BJ (cell line): ENCODE measurements at regions not wholly inside any gene's neighbourhood (a gene's known extent, or its start where the extent isn't known, plus 50 kb on each side); places are given as distances from the start of the nearest gene placed in this dataset.

Experiments used
- CTCF ChIA-PET: fragments of 350-600 bp; formaldehyde crosslinking; extraction: SDS; loops from one replicate; lab custom pipeline; 2021; ENCODE audit warnings: antibody characterized with exemption, inconsistent platforms; lab: Yijun Ruan, JAX
- POLR2A ChIA-PET: fragments of 300-600 bp; sonication (Branson Sonifier 250); formaldehyde crosslinking; extraction: SDS; loops from one replicate; lab custom pipeline; 2021; ENCODE audit warnings: antibody characterized with exemption; lab: Charles Lee
- DNase-seq: peaks from one replicate; pipeline ENCODE4 v3.0.0-alpha.2; 2011; ENCODE audit warnings: low read depth
- H3K27me3 ChIP-seq: 2 replicates; pipeline ENCODE4 v1.6.0; 2011; ENCODE audit warnings: low read length; ENCODE audit not compliant: control insufficient read depth, insufficient read depth
- H3K36me3 ChIP-seq: 2 replicates; pipeline ENCODE4 v1.5.1; 2011; ENCODE audit warnings: low read length; ENCODE audit not compliant: control insufficient read depth, insufficient read depth
- H3K4me3 ChIP-seq: 2 replicates; pipeline ENCODE4 v1.5.1; 2011; ENCODE audit warnings: low read depth, mild to moderate bottlenecking, control low read depth, low read length
- TF ChIP-seq, protein P1 (sequence below): IDR thresholded peaks from 2 replicates; pipeline ENCODE4 v1.5.1; 2011; ENCODE audit warnings: low read depth, mild to moderate bottlenecking, control low read depth, inconsistent platforms, low read length, moderate library complexity; ENCODE audit not compliant: insufficient read depth

DNA sequence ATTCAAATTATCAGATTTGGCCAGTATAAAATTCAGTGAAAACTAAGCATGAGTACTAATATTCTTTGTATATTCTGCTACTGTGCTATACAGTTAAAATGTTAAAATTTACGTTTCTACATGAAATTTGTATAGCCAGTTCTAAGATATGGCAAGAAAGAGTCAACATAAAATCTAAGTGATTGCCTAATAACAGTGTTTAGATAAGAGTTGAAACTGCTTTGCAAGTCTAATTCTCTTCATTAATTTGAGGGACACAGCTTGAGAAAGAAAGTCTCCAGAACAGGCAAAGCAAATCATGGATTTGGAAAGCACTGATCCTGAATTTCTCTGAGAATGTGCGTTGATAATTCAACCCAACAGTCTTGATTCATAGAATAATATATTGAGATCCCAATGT lies 630.9 kb upstream of the USP24 start:
- TF ChIP-seq, protein P1, sequence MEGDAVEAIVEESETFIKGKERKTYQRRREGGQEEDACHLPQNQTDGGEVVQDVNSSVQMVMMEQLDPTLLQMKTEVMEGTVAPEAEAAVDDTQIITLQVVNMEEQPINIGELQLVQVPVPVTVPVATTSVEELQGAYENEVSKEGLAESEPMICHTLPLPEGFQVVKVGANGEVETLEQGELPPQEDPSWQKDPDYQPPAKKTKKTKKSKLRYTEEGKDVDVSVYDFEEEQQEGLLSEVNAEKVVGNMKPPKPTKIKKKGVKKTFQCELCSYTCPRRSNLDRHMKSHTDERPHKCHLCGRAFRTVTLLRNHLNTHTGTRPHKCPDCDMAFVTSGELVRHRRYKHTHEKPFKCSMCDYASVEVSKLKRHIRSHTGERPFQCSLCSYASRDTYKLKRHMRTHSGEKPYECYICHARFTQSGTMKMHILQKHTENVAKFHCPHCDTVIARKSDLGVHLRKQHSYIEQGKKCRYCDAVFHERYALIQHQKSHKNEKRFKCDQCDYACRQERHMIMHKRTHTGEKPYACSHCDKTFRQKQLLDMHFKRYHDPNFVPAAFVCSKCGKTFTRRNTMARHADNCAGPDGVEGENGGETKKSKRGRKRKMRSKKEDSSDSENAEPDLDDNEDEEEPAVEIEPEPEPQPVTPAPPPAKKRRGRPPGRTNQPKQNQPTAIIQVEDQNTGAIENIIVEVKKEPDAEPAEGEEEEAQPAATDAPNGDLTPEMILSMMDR, result no peak

DNA sequence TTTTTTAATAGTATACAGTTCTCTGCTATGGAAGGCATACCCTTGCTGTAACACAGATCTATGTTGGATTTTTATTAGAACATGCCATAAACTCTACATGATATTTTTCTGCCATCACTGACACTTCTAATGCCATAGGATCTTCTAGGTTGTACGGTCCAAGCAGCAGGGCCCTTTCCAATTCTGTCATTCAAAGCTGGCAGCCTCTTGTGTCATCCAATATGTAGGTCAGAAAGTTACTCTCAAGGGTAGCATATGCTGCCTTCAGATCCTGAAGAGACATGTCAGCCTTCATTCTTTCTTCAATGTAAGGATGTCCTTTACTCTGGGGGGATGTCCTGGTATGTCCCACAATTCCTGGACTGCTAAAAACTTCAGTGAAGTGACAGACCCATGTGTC lies 629.2 kb upstream of the USP24 start:
- CTCF ChIA-PET, result interaction anchor here (1.4 kb wide), 1 partner anchor 10 kb away, joined by 5 read pairs; no protein-coding TSS in a partner anchor

More for the DNA sequence above, 630.9 kb upstream of the USP24 start:
- no peak overlapping the region for H3K4me3 ChIP-seq
- CTCF ChIA-PET, result no interaction called here
- no peak for DNase-seq
- no peaks in the 10 kb centered on the region for H3K36me3 ChIP-seq
- POLR2A ChIA-PET, result no interaction called here
- H3K27me3 ChIP-seq, result no peaks in the 10 kb centered on the region

DNA sequence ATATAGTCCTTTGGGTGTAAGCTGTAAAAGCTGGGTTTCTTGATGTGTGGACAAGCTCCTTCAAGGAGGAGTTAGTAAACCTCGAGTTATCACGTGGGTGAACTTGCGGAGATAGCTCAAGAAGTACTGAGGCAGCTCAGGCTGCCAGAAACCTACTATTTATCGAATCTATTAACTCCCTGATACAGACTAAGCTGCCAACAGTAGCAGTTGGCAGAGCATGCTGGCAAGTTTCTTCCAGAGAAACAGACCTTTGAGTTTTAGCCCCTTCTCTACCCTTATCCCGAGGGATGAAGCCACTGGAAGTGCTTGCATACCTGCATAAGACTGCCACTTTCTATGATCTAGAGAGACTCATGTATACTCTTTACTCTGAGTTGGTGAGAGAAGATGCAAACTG lies 624.5 kb upstream of the USP24 start:
- POLR2A ChIA-PET, result no interaction called here
- CTCF ChIA-PET, result interaction anchor here (0.6 to 1.3 kb wide), 3 partner anchors 9 to 246 kb away, joined by 3 to 8 read pairs (median 4); no protein-coding TSS in a partner anchor
- no peak for DNase-seq
- H3K36me3 ChIP-seq, result no peaks in the 10 kb centered on the region
- TF ChIP-seq, protein P1, result no peak
- H3K27me3 ChIP-seq, result no peaks in the 10 kb centered on the region
- H3K4me3 ChIP-seq, result no peak overlapping the region

More for the DNA sequence above, 629.2 kb upstream of the USP24 start:
- TF ChIP-seq, protein P1, result no peak
- Histone ChIP-seq H3K27me3 (no peaks in the 10 kb centered on the region), H3K36me3 (no peaks in the 10 kb centered on the region), H3K4me3 (no peak overlapping the region)
- POLR2A ChIA-PET, result no interaction called here
- no peak for DNase-seq

DNA sequence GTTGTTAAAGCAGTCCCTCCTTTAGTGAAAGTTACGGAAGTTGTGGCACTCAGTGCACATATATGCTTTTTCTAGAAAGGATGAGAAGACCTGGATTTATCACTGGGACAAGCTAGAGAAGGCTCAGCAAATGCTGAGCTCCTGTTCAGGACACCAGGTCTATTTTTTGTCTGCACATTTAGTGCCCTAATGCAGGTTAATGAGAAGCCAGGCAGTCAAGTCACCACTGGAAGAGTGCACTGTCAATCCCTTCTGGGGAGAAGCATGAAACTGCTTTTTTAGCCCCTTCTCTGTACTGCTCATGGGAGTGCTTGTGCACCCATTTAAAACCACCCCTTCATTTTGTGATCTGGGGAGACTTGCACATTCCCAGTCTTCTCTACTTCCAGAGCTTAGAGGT lies 624.1 kb upstream of the USP24 start:
- Histone ChIP-seq H3K27me3 (no peaks in the 10 kb centered on the region), H3K36me3 (no peaks in the 10 kb centered on the region), H3K4me3 (no peak overlapping the region)
- POLR2A ChIA-PET, result no interaction called here
- TF ChIP-seq, protein P1, result no peak
- CTCF ChIA-PET, result interaction anchor here (0.6 to 1.3 kb wide), 3 partner anchors 9 to 246 kb away, joined by 3 to 8 read pairs (median 4); no protein-coding TSS in a partner anchor
- no peak for DNase-seq

DNA sequence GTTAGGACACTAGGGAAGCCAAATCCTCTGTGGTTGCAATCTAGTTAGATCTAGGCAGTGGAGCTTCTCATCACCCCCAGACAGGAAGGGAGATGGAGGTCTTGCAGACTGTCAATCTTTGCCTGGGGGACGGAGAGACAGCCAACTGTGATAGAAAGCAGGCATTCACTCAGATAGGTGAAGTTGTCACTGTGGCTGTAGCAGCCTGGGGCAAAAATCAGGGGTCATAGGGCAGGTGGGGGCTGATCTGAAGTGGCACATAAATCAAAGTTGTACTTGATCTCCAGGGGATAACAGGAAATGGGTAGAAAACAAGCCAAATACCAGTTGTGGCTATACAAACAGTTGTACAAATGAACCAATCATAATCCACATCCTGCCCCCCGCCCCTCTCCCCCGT lies 620.9 kb upstream of the USP24 start:
- Histone ChIP-seq H3K4me3 (no peak overlapping the region), H3K27me3 (no peaks in the 10 kb centered on the region), H3K36me3 (no peaks in the 10 kb centered on the region)
- ChIA-PET POLR2A (no interaction called here), CTCF (interaction anchor here (1.8 kb wide), 1 partner anchor 460 kb away, joined by 7 read pairs; no protein-coding TSS in a partner anchor)
- TF ChIP-seq, protein P1, result no peak
- no peak for DNase-seq
